Cardiac fibroblast (primary cell): ENCODE measurements at regions not wholly inside any gene's neighbourhood (a gene's known extent, or its start where the extent isn't known, plus 50 kb on each side); places are given as distances from the start of the nearest gene placed in this dataset.

Experiments
- DNase-seq, 2 donors: peaks; one replicate each; pipeline versions ENCODE4 v3.0.0 to v3.0.0-alpha.2; 2010; ENCODE audit warnings: low read depth in 2 of 2
- H3K4me3 ChIP-seq, 2 donors: replicated peaks in 1 of 2; 1 replicate in 1 of 2; 2 replicates in 1 of 2; pipeline ENCODE4 v1.5.1; 2011; ENCODE audit warnings: low read depth in 2 of 2, low read length in 2 of 2, mild to moderate bottlenecking in 2 of 2, moderate library complexity in 1 of 2
- TF ChIP-seq, protein P1 (sequence below): IDR thresholded peaks from one replicate; pipeline ENCODE4 v1.5.1; 2011; ENCODE audit warnings: low read depth, mild to moderate bottlenecking, low read length, inconsistent platforms

DNA sequence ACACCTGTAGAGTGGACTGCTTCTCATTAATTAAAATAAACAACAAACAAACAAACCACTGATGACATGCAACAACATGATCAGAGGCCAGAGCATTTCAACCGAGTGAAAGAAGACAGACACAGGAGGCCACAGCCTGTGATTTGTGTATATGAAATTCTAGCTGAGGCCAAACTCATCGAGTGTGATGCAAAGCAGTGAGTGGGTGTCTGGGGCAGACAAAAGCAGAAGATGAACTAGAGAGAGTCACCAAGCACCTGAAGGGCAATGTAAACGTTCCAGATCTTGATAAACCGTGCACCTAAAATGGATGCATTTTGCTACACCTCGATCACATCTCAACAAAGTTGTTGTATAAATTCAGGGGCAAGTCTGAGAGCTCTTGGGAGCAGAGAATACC, 108.4 kb downstream of the KLF6 start:
- H3K4me3 ChIP-seq: no peak overlapping the region
- DNase-seq: no peak
- TF ChIP-seq, protein P1, sequence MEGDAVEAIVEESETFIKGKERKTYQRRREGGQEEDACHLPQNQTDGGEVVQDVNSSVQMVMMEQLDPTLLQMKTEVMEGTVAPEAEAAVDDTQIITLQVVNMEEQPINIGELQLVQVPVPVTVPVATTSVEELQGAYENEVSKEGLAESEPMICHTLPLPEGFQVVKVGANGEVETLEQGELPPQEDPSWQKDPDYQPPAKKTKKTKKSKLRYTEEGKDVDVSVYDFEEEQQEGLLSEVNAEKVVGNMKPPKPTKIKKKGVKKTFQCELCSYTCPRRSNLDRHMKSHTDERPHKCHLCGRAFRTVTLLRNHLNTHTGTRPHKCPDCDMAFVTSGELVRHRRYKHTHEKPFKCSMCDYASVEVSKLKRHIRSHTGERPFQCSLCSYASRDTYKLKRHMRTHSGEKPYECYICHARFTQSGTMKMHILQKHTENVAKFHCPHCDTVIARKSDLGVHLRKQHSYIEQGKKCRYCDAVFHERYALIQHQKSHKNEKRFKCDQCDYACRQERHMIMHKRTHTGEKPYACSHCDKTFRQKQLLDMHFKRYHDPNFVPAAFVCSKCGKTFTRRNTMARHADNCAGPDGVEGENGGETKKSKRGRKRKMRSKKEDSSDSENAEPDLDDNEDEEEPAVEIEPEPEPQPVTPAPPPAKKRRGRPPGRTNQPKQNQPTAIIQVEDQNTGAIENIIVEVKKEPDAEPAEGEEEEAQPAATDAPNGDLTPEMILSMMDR: no peak

DNA sequence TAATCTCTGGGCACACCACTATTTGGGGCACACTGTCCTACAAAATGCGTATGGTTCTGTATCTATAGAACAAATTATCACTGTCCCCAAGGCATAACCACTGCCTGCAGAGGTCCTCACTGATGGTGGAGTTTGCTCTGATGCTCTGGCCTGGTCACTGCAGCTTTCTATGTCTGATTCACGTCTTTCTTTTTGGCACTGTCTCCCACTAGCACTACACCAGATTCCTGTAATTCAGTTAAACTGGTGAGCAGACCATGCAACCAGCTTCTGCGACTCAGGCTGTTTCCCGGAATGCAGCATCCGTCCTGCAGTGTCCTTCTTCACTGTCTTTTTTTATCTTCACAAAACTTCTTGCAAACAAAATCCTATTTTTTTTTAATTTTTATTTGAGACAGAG, 112.8 kb downstream of the KLF6 start:
- H3K4me3 ChIP-seq: no peak overlapping the region
- peak in 1 of 2 donors; percentile 42 for DNase-seq
- TF ChIP-seq, protein P1: no peak

DNA sequence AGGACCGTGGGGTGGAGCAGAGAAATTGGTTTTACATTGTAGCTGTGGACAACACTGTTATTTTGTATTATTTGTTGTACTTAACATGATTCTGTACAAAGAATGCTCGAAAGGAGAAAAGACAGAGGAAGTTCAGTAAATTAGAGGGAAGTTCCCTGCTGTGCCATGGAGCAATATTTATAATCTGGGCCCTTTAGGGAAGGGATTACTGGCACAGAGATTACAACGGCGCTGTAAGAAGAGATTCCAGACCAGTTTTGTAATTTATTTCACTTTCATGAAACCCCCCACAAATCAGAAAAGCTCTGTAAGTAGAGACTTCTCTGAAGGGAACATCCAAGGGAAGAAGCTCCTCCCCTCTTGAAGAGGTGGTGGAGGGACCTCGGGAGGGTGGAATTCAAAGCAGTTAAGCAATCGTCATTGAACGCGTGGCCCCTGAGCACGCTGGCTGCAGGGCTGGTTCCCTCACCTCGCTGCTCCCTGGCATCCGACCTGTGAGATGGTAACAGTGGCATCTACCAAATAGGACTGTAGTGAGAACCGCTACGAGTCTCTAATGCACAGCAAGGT, 113.5 kb downstream of the KLF6 start:
- DNase-seq: no peak
- TF ChIP-seq, protein P1: no peak
- no peak overlapping the region for H3K4me3 ChIP-seq

DNA sequence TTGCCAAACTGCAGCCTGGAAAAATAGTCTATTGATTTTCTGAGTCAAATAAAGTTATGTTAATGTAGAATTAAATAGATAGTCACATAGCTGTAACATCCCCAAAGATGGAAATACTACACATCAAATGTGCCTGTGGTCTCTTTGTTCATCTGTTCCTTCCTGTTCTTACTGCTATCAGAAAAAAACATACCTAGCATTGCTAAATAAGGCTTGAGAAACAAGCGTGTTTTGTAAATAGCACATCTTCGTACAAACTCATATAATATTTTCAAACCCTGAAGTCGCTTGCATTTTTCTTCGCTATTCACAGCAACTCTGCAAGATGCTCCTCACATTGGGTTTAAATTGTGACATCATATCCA, 116.1 kb downstream of the KLF6 start:
- TF ChIP-seq, protein P1: no peak
- DNase-seq: peak in 1 of 2 donors; percentile 6
- H3K4me3 ChIP-seq: no peak overlapping the region

DNA sequence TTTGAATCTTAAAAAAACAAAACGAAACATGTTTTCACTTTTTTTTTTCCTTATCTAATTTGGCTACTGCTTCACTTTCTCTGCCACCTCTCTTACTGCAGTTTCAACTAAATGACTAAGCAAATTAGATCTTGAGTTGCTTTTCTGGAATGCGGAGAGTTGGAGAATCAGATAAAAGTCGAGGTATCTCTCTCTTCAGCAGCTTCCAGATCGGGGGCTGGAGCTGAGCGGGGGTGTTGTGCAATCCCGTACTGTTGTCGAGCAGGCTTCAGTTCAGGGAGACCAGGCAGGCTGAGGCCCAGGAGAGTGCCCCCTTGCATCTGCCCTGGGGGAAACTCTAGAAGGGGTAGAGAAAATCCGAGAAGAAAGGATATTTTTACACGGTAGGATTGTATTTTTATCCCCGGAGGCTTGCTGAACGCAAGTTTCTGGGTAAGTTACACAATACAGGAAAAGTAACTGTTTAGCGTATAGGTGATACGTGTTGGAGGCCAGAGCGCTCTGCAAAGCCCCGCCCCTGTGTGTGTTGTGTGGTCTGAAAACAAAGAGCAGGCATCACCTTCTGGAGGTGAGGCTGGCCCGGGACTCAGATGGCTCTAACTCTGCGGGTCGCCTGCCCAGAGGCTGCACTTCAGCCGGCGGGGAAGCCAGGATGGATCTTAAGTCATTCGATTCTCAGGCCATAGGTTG, 116.6 kb downstream of the KLF6 start:
- peak; percentile 60 to 94 for DNase-seq
- TF ChIP-seq, protein P1: no peak
- no peak overlapping the region for H3K4me3 ChIP-seq

DNA sequence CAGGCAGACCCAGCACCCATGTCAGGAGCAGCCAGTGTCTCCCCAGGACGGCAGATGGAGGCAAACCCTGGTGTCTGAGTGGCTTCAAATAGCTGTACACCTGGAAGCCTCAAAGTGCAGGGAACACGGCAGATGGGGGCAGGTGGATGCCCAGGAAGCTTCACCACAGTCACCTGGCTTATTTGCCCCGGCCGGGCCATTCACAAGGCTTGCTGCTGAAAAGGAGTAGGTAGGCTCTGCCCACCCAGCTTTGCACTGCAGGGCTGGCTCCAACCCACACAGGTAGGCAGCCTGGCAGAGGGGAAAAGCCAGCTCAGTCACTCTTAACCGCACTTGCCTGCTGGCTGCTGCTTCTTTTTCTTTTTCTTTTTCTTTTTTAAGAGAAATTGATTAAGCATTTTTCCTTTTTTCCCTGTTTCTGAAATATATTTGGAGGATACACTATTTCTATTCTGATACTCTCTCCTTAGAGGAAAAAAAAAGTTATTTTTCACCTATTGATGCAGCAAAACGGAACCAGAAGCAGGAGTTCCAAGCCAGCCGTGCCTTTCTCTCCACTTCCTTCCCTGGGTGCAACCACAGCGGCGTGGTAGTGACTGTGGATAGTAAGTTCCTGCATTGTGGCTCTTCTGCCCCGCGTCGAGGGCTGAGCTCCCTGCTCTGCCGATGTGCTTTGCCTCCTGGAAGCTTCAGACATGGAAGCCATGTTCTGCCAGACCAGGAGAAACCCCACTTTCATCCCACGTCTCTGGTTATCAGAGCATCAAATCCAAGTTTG, 118.3 kb downstream of the KLF6 start:
- DNase-seq: no peak
- TF ChIP-seq, protein P1: no peak
- no peak overlapping the region for H3K4me3 ChIP-seq
